HG02763 (cell line): ENCODE measurements at regions not wholly inside any gene's neighbourhood (a gene's known extent, or its start where the extent isn't known, plus 50 kb on each side); places are given as distances from the start of the nearest gene placed in this dataset.

Source experiments
- ATAC-seq: cut with Tn5 transposase; IDR thresholded peaks from one replicate; pipeline ENCODE4 v1.9.1; 2021; ENCODE audit warnings: mild to moderate bottlenecking, moderate library complexity; ENCODE audit not compliant: unreplicated experiment

DNA sequence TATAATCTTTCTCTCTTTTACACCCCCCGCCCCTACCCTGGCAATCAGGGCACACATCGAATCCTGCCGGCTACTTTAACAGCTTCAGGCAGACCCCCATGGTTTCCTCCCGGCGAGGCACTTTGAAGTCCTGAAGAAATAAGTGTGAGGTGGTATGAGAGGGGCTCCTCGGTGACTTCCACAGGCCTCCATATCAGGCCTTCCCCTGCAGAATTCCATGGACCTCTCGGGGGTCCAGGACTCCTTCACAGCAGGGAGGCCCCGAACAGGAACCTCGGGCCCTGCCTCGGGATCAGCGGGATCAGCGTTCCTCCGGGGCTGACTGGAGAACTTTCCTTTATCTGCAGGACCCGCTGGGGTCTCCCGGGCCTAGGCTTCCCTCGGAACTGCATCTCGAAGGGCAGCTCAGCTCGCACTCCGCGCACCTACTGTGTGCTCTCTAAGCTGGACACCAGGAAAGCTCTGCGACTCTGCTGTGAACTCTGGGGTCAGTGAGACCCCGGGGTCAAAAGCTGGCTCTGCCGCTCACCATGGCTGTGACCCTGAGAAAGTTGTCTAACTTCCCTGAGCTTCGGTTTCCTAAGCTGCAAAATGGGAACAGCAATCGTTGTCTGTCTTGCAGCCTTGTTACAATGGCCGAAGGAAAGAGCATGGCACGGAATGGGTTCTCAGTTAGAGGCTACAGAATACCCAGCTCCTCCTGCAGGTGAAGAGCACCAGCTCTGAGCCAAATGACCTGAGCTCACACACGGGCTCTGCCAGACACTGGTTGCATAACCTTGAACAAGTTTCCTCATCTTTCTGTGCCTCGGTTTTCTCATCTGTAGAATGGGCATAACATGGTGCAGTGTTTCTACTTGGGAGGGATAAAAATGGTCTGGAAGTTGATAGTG is 97.4 kb upstream of the ID2 start:
- ATAC-seq: no peak

DNA sequence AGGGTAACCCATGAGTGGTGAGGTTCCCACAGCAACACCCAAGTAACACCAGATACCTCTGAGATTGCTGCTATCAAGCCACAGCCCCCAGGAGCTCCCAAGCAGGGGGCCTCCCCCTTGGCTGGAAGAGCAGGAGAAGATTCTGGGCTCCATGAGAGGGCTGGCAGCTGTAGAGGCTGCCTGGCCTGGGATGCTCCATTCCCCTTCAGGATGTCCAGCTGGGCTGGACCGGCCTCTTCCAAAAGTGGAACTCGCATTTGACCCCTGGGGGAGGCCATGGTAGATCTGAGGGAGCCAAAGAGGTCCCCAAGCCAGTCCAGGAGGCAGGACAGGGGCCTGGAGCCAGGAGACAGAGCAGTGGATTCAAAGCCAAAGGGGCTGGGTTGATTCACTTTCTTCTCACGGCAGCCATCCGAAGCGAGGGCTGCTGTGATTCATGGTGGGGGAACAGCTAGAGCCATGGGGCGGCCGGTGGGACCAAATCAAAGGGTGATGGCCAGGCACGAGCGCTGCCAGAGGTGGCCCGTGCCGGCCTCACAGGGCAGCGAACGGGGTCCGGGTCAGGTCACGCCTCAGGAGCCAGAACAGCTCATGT is 95.3 kb upstream of the ID2 start:
- ATAC-seq: no peak

DNA sequence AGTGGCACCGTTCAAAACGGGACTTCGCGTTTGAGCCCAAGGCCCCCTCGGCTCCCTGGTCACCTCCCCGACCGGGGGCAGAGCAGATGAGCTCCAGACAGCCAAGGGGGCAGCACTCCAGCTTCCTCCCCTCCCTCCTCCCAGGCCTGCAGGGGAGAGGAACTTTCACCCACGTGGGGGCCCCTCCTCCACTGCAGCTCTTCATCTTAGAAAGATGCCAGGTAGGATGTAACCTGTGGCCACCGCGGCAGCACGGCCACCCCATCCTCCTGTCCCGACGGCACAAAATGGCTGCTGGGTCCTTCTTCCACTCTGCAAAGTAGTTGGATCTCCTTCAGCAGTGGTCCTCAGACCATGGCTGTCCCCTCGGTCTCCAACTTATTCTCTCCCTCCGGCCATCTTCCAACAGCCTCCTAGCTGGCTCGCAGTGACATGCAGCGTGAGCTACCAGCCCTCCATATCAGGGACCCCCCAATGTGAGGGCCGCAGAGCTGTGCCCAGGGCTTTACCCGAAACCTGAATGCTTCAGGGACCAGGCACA is 94.5 kb upstream of the ID2 start:
- ATAC-seq: no peak

DNA sequence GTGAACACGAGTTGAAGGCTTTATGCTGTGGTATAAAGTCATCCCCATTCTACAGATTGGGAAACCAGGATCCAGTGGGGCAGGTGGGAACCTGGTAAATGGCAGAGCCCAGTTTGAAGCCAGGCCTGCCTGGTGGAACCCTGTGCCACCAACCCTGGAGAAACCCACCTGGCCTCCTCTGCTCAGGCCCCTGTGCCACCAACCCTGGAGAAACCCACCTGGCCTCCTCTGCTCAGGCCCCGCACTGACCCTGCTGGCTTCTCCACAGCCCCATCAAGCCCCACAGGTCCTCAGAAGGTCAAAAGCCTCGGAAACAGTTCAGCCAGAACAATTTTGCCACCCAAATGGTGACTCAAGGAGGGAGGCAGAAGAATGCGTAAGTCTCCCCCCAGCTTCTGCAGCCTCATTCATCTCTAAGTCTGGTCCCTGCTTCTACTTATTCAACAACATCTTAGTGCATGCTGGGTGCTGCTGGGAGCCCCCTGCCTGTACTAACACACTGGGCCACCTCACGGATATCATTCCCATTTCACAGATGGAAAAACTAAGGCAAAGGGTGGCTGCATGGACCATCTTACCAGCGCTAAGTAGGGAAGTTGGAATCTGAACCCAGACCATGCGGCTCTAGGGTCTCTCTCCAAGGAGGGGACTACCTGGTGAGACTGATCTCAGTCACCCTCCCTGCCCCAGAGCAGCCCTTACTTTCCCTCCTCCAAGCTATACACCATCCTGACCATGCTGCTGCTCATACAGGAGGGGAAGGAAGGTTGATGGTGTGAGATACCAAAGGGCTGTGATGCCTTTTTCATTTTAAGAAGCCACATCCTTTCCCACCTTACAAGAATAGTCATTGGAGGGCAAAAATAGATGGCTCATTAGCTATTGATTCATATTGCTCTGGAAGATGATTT is 93.7 kb upstream of the ID2 start:
- ATAC-seq: no peak

- ATAC-seq: no peak
These were observed 93.0 kb upstream of the ID2 start for GRCh38 chr2:8588831-8589191.

GRCh38 chr2:8589721-8590120 is 92.1 kb upstream of the ID2 start:
- ATAC-seq: no peak

DNA sequence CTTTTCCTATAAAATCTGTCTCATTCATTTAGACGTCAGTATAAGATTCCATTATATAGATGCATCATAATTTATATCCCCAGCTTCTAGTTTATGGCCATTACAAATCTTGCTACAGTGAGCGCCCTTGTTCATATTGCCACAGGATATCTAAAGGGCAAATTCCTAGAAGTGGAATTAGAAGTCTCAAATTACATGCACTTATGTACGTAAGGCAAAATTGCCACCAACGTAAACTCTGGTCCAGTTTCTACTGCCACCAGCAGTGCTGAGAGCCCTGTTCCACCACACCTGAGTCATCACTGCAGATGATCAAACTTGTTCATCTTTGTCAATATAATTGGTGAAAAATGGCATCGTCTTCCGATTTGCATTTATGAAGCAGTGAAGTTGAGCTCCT is 90.9 kb upstream of the ID2 start:
- no peak for ATAC-seq

- ATAC-seq: no peak
These were observed 89.1 kb upstream of the ID2 start for GRCh38 chr2:8592736-8593135.

- no peak for ATAC-seq
These were observed 88.6 kb upstream of the ID2 start for GRCh38 chr2:8593243-8593642.

- ATAC-seq: no peak
These were observed 87.0 kb upstream of the ID2 start for GRCh38 chr2:8594731-8595427.

- ATAC-seq: no peak
These were observed 86.4 kb upstream of the ID2 start for GRCh38 chr2:8595428-8595805.

DNA sequence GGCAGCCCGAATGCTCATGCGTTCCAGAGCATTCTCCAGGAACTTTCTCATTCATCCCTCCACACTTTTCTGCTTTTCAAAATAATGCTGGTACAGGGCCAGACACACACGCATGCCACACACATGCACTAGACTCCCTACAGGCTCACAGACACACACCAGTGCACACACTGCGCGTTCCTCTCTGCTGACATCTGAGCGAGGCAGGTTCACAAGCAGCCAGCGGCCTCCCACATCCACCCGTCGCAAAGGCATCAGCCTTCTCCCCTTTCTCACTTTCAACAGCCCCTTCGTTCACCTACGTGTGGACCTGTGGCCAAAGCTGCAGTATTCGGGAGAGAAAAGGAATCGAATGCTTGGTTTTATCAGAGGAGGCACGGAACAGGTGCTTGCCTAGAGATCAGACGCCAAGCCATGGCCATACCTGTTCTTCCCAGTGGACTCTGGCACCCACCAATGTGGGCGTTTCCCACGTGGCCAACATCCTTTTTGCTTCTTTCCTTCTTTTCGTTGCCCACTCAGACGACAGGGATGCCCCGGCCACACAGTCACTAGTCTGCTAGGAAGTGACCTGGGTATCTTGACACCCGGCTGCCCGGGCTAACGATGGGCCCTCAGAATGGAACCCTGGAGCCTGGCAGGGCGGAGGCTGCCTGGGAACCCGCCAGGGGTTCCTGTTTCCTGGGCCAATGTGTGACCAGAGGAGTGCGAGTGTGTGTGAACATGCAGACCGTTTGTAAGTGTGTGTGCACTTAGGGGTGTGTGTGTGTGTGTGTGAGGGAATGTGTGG is 85.8 kb upstream of the ID2 start:
- ATAC-seq: no peak

GRCh38 chr2:8597094-8597493 is 84.8 kb upstream of the ID2 start:
- no peak for ATAC-seq

GRCh38 chr2:8597559-8598225 is 84.2 kb upstream of the ID2 start:
- ATAC-seq: no peak

GRCh38 chr2:8598295-8599165 is 83.3 kb upstream of the ID2 start:
- no peak for ATAC-seq

- ATAC-seq: no peak
These were observed 82.2 kb upstream of the ID2 start for GRCh38 chr2:8599421-8600242.

GRCh38 chr2:8600456-8600855 is 81.4 kb upstream of the ID2 start:
- ATAC-seq: no peak

- peak; percentile 34 for ATAC-seq
These were observed 79.0 kb upstream of the ID2 start for GRCh38 chr2:8602809-8603208.
